DMS53 treated with DMSO at 0.1 percent for 48 hours (cell line): ENCODE measurements at regions not wholly inside any gene's neighbourhood (a gene's known extent, or its start where the extent isn't known, plus 50 kb on each side); places are given as distances from the start of the nearest gene placed in this dataset.

Experiments
- DNase-seq: peaks from one replicate; lab custom pipeline; 2025; ENCODE audit not compliant: unreplicated experiment; lab: John Stamatoyannopoulos, UW

DNA sequence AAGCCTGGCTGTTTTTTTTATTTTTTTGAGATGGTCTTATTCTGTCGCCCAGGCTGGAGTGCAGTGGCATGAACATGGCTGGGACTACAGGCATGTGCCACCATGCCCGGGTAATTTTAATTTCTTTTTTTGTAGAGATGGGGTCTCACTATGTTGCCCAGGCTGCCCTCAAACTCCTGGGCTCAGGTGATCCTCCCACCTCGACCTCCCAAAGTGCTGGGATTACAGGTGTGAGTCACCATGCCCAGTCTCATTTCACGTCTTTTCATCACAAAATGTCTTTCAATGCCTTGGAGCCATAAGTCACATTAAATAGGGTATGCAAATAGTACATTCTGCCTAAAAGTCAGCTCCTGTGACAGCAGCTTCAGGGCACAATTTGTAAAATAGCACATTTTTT is 52.8 kb downstream of the SOX2 start:
- DNase-seq = no peak

DNA sequence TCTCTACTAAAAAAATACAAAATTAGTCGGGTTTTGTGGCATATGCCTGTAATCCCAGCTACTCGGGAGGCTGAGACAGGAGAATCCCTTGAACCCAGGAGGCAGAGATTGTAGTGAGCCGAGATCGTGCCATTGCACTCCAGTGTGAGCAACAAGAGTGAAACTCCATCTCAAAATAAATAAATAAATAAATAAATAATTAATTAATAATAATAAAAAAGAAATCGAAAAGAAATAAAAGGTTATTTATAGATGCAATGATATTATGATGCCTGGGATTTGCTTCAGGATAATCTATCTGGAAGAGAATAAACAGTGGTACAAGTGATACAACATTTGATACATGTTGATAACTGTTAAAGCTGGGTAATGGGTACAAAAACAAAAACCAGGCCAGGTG is 58.6 kb downstream of the SOX2 start:
- DNase-seq = no peak

GRCh38 chr3:181771120-181771519 is 59.4 kb downstream of the SOX2 start:
- DNase-seq = no peak

- DNase-seq = no peak
These were observed 60.4 kb downstream of the SOX2 start for GRCh38 chr3:181772166-181772565.

DNA sequence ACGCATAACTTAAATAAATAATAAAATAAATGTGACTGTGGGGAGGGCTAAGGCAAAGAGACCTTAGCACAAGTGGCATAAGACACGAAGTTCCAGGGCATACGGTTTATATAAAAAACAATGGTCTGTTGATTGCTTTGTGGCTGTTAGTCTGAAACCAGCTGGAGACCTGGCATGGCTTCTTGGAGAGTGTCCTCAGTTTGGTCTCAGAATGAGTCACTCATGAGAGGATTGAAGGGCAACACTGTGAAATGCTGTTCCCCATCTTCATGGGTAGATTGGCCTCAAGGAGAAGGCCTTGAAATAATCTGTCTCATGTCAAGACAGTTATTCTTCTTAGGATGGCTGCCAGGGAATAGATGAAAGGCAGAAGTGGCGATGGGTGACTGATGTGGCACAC is 62.2 kb downstream of the SOX2 start:
- no peak for DNase-seq

DNA sequence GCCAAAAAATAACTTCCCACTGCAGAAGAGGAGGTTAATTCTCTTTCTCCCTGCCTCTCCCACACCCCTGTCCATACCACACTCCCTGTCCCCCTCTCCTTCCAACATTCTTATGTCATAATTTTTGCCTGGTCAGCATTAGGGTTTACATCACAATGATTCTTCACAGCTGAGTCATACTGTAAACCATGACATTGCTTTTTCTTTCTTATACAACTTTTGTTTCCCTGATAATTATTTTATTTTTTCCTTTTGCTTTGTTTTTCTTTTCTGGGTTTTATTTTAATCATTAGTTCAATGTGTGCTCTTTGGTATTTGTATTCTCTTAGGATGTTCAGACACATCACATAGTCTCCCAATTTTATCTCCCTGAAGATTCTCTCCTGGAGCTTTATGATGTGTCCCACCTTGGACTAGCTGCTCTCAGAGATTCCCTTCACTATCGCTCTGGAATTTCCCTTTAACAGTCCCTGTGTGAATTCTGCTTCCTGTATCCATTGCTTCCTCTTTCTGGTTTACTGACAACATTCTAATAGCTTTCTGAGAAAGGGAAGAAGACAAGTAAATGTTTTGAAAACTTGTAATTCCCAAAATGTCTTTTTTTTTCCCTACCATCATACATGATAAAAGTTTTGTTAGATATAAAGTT is 70.7 kb downstream of the SOX2 start:
- no peak for DNase-seq

- no peak for DNase-seq
These were observed 78.8 kb downstream of the SOX2 start for GRCh38 chr3:181790561-181790960.

DNA sequence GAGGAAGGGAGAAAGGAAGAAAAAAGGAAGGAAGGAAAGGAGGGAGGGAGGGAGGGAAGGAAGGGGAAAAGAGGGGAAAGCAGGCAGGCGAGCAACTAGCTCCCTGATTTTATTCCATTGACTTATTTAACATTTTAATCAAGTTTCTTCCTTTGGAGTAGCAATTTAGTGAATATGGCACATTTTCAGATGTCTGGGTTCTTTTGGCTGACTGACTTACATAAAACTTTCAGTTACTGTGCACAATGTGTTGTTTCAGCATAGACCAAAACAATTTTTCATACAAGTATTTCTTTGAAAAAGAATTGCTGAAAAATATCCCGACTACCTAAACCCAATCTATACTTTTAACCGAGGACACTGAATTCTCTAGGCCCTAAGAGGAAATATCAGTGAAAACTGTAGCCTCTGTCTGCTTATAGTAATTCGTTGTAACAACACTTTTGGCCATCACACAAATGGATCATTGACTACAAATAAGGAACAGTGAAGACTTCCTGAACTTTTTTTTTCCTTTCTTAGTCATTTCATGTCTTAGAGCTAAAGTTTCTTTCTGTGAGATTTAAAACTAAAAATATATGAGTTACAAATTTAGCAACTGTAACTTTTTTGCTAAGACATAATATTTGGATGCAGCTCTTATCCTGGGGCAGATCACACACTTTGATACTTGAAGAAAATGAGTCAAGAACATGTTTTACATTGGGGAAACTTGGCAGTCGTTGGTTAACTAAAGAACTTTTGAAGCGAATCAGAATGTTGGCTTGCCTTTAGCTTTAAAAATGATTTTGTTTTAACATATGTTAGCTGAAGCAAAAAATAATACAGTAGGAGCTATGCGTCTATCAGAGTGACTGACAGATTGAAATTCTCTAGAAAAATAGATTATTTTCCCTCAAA is 79.6 kb downstream of the SOX2 start:
- DNase-seq = no peak

DNA sequence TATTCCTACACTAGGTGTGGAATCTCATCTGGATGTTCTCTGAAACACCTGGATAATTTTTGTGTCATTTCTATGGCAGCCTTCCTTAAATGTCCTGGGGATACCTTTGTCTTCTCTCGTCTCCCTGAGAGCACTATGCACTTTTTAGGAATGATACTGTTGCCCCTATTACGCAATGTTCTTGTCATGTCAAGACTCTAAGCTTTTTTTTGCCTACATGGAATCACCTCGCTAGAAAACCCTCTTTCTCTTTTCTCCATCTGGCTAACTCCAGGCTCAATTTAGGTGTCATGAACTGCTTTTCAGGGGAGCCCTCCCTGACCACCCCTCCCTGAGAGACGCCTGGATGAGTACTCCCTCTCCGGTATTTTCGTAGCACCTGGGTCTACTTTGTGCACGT is 81.3 kb downstream of the SOX2 start:
- DNase-seq = no peak

DNA sequence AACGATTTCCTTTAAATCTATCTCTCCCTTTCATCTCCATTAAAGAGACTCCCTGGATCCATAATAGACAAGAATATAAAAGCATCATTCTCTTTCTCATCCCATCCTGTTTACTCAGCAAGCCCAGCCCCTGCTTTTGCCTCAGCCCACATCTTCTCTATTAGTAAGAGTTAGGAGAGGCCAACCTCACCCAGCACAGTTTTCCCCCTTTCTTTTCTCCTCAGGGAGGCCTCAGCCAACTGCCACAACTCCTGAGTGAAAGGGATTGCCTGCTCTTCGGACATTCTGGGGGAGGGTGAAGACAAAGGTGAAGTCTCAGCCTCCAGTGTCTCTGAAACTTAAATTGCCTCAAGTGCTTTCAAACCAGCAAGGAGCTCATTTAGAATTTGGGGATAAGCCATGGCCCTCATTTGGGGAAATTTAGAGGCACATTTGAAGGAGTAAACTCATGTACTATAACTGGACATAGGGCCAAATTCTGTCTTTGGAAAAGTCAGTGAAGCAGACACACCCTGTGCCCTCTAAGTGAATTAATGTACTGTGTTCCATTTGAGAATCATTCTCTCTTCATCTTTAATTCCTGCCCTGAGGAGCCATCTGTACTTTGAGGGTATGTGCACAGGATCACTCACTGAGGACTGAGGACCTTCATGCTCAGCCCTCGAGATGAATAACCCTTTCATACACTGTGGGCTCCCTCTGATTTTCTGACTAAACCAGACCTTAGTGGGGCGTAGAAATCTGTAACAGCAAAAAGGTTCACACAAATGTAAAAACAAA is 82.5 kb downstream of the SOX2 start:
- no peak for DNase-seq

DNA sequence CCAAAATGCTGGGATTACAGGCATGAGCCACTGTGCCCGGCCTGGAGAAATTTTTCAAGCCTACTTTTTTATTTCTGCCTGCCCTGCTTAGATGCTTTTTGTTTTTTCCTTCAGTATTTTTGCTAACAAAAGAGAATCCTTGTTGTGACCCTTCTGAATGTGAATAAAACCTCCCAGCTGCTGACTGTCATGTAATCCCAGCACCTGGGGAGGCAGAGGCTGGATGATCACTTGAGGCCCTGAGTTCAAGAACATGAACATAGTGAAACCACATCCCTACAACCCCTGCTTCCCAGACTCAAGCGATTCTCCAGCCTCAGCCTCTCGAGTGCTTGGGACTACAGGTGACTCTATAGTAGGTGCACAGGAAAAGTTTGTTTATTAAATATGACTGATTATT is 84.9 kb downstream of the SOX2 start:
- no peak for DNase-seq

DNA sequence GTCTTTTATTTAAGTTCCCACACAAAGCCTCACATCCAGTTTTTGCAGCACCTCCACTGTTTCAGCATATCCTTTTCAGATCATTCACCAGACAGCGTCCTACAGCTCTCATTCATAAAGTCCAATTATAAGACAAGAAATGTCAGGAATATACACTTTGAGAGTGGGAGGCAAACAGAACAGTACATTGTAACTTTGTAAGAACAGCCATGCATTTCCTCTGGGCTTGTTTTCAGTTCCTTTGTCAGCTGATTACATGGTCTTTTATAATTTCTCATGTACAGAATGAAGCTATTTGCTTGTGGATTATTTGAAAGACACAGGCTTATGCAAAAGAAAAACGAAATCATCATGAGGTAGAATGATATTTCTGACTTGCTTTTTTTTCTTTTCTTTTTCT is 85.7 kb downstream of the SOX2 start:
- DNase-seq = no peak

- DNase-seq = no peak
These were observed 94.0 kb downstream of the SOX2 start for GRCh38 chr3:181805703-181806102.

- DNase-seq = peak; percentile 13
These were observed 96.3 kb downstream of the SOX2 start for GRCh38 chr3:181808053-181808452.

GRCh38 chr3:181823716-181824115 is 112.0 kb downstream of the SOX2 start:
- peak; percentile 82 for DNase-seq

GRCh38 chr3:181824961-181825360 is 113.2 kb downstream of the SOX2 start:
- no peak for DNase-seq

- DNase-seq = peak; percentile 84
These were observed 127.6 kb downstream of the SOX2 start for GRCh38 chr3:181839039-181839915.

DNA sequence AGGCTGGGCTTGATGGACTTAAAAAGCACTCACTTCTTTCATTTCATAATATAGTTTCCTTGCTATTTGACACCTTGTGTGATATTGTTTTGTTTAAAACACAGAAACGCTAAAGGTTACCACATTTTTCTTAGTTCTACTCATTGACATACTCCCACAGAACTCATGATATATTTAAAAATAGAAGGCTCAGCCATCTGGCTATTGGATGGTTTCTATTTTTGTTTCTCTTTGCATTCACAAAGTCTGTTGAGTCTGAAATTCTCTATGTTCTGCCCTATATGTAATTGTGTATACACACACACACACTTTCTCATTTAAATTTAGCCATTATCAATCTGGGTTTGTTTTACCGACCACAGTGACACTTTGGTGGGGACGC is 128.2 kb downstream of the SOX2 start:
- peak; percentile 31 for DNase-seq

DNA sequence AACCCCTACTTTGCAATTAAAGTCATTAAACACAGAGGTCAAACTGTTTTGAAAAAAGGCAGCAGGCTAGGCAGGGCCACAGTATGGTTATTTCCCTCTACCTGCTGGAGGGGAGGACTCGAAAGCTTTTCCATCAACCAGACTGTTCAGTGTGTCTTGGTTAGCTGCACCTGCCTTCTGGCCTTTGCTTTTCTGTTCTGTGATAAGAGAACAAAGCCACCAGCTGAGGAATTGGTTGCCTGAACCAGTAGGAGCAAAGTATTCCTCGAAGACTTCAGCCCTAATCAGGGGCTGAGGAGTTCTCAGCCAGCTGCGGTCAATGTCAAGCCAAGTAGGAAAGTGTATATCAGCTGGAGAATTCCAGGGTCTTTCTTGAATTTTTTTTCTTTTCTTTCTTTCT is 132.5 kb downstream of the SOX2 start:
- DNase-seq = no peak

- DNase-seq = no peak
These were observed 135.6 kb downstream of the SOX2 start for GRCh38 chr3:181847276-181847675.

GRCh38 chr3:181851063-181851462 is 139.3 kb downstream of the SOX2 start:
- peak; percentile 13 for DNase-seq
